ENCODE measurements at regions not wholly inside any gene's neighbourhood (a gene's known extent, or its start where the extent isn't known, plus 50 kb on each side); places are given as distances from the start of the nearest gene placed in this dataset.

- TF ChIP-seq PATZ1 (CRISPR knock-in tag; IDR thresholded peaks at IDR 0.05; ENCODE audit: borderline replicate concordance) = no peak
- no peak for TF ChIP-seq ZNF70 (CRISPR knock-in tag; IDR thresholded peaks at IDR 0.05)
- no peak for TF ChIP-seq CREB5 (CRISPR knock-in tag; IDR thresholded peaks at IDR 0.05; ENCODE audit: low read depth)
- TF ChIP-seq OSR1 (CRISPR knock-in tag; IDR thresholded peaks at IDR 0.05) = no peak
- TF ChIP-seq ZFP30 (CRISPR knock-in tag; IDR thresholded peaks at IDR 0.05) = no peak
- no peak for TF ChIP-seq RARB (CRISPR knock-in tag; IDR thresholded peaks at IDR 0.05)
Measured at GRCh38 chr3:76582098-76582497, 457.8 kb upstream of the ROBO2 start (continued).

- TF ChIP-seq ZNF8 (CRISPR knock-in tag; IDR thresholded peaks at IDR 0.05) = no peak
- no peak for TF ChIP-seq TCF4 (CRISPR knock-in tag; IDR thresholded peaks at IDR 0.05; ENCODE audit: borderline replicate concordance)
- TF ChIP-seq ZNF565 (CRISPR knock-in tag; conservative IDR thresholded peaks at IDR 0.05; ENCODE audit: low read depth) = no peak
- no peak for TF ChIP-seq ZC3H10 (CRISPR knock-in tag; IDR thresholded peaks at IDR 0.05)
- no peak for TF ChIP-seq ZNF70 (CRISPR knock-in tag; IDR thresholded peaks at IDR 0.05)
- no peak for TF ChIP-seq ISL1 (CRISPR knock-in tag; IDR thresholded peaks at IDR 0.05)
- no peak for TF ChIP-seq ZFP3 (CRISPR knock-in tag; IDR thresholded peaks at IDR 0.05)
- TF ChIP-seq CSDC2 (CRISPR knock-in tag; IDR thresholded peaks at IDR 0.05) = no peak
- no peak for TF ChIP-seq SNAI2 (CRISPR knock-in tag; IDR thresholded peaks at IDR 0.05)
- TF ChIP-seq ZFP30 (CRISPR knock-in tag; IDR thresholded peaks at IDR 0.05) = no peak
- no peak for TF ChIP-seq PATZ1 (CRISPR knock-in tag; IDR thresholded peaks at IDR 0.05; ENCODE audit: borderline replicate concordance)
- TF ChIP-seq BACH2 (CRISPR knock-in tag; IDR thresholded peaks at IDR 0.05; ENCODE audit: borderline replicate concordance) = no peak
- TF ChIP-seq GLIS3 (CRISPR knock-in tag; IDR thresholded peaks at IDR 0.05) = no peak
- no peak for TF ChIP-seq CSRNP3 (CRISPR knock-in tag; IDR thresholded peaks at IDR 0.05)
- no peak for TF ChIP-seq ARNTL (CRISPR knock-in tag; IDR thresholded peaks at IDR 0.05; ENCODE audit: borderline replicate concordance, low read depth)
- no peak for ATAC-seq
Measured at GRCh38 chr3:76582632-76583378, 457.1 kb upstream of the ROBO2 start.

- peak; percentile 62; the same call in 2 of the 3 replicates for ATAC-seq
- no peak for TF ChIP-seq ESRRG (CRISPR knock-in tag; IDR thresholded peaks at IDR 0.05)
- no peak for TF ChIP-seq TOX (CRISPR knock-in tag; IDR thresholded peaks at IDR 0.05; ENCODE audit: borderline replicate concordance)
- no peak for TF ChIP-seq ZC3H10 (CRISPR knock-in tag; IDR thresholded peaks at IDR 0.05)
- TF ChIP-seq BACH2 (CRISPR knock-in tag; IDR thresholded peaks at IDR 0.05; ENCODE audit: borderline replicate concordance) = no peak
- no peak for TF ChIP-seq ZFP3 (CRISPR knock-in tag; IDR thresholded peaks at IDR 0.05)
- no peak for TF ChIP-seq SNAI2 (CRISPR knock-in tag; IDR thresholded peaks at IDR 0.05)
- TF ChIP-seq CSDC2 (CRISPR knock-in tag; IDR thresholded peaks at IDR 0.05) = no peak
- TF ChIP-seq TSHZ2 (CRISPR knock-in tag; IDR thresholded peaks at IDR 0.05) = no peak
- TF ChIP-seq ISL1 (CRISPR knock-in tag; IDR thresholded peaks at IDR 0.05) = no peak
- TF ChIP-seq RARB (CRISPR knock-in tag; IDR thresholded peaks at IDR 0.05) = no peak
- TF ChIP-seq ZNF8 (CRISPR knock-in tag; IDR thresholded peaks at IDR 0.05) = no peak
- no peak for TF ChIP-seq PATZ1 (CRISPR knock-in tag; IDR thresholded peaks at IDR 0.05; ENCODE audit: borderline replicate concordance)
- no peak for TF ChIP-seq TCF4 (CRISPR knock-in tag; IDR thresholded peaks at IDR 0.05; ENCODE audit: borderline replicate concordance)
- TF ChIP-seq POU6F1 (CRISPR knock-in tag; IDR thresholded peaks at IDR 0.05; ENCODE audit: borderline replicate concordance, low read depth) = no peak
- no peak for TF ChIP-seq ZNF565 (CRISPR knock-in tag; conservative IDR thresholded peaks at IDR 0.05; ENCODE audit: low read depth)
Measured at GRCh38 chr3:76585794-76586392, 454.0 kb upstream of the ROBO2 start.

Data from SK-N-SH treated with all-trans-retinoic acid at 6 μM for 48 hours (cell line).